B cell (primary cell): ENCODE measurements at regions not wholly inside any gene's neighbourhood (a gene's known extent, or its start where the extent isn't known, plus 50 kb on each side); places are given as distances from the start of the nearest gene placed in this dataset.

Experiments used
- ATAC-seq: fragments of 200-7000 bp; cut with Tn5 transposase; one replicate; pipeline ENCODE4 v1.10.0; 2021; ENCODE audit warnings: low read depth, mild to moderate bottlenecking, moderate number of reproducible peaks, moderate library complexity
- CTCF ChIA-PET: fragments of 350-600 bp; sonication (Branson Sonifier 250); formaldehyde crosslinking; loops from one replicate; lab custom pipeline; 2021; ENCODE audit warnings: antibody characterized with exemption, inconsistent platforms; lab: Charles Lee
- POLR2A ChIA-PET: fragments of 350-600 bp; sonication (Branson Sonifier 250); formaldehyde crosslinking; loops from one replicate; lab custom pipeline; 2021; ENCODE audit warnings: antibody characterized with exemption; lab: Charles Lee
- DNase-seq: peaks from one replicate; pipeline ENCODE4 v3.0.0; 2013
- H2AFZ ChIP-seq: 2 replicates; pipeline ENCODE4 v1.6.1; 2012; ENCODE audit warnings: mild to moderate bottlenecking, low read depth, low read length; ENCODE audit not compliant: insufficient read depth, poor library complexity, severe bottlenecking
- H3K27ac ChIP-seq, 2 donors: 1 replicate in 1 of 2; 2 replicates in 1 of 2; pipeline ENCODE4 v1.5.1; 2012 to 2013; ENCODE audit warnings: low read length in 2 of 2, mild to moderate bottlenecking in 2 of 2, moderate library complexity in 1 of 2
- H3K27me3 ChIP-seq, 4 experiments: fragments of 200-600 bp in 1 of 4; sonication (generic) in 1 of 4; replicated peaks in 1 of 4; 1 replicate in 2 of 4; 2 replicates in 2 of 4; pipeline versions ENCODE4 v1.6.1 to v1.7.0; 2013 to 2016; ENCODE audit warnings: low read length in 3 of 4, mild to moderate bottlenecking in 2 of 4, mixed read lengths in 1 of 4, moderate library complexity in 1 of 4; ENCODE audit not compliant: insufficient read depth in 4 of 4, control insufficient read depth in 3 of 4; ENCODE audit errors: control extremely low read depth in 1 of 4
- H3K36me3 ChIP-seq, 2 experiments: replicated peaks in 1 of 2; 1 replicate in 1 of 2; 2 replicates in 1 of 2; pipeline versions ENCODE4 v1.6.1 to v1.7.1; 2013; ENCODE audit warnings: low read length in 1 of 2; ENCODE audit not compliant: insufficient read depth in 2 of 2, control insufficient read depth in 1 of 2; ENCODE audit errors: control extremely low read depth in 1 of 2, extremely low read depth in 1 of 2
- H3K4me1 ChIP-seq, 2 donors: fragments of 200-600 bp in 1 of 2; sonication (generic) in 1 of 2; 1 replicate in 1 of 2; 2 replicates in 1 of 2; pipeline versions ENCODE4 v1.5.1 to v1.6.1; 2013 to 2017; ENCODE audit warnings: low read length in 2 of 2; ENCODE audit not compliant: control insufficient read depth in 2 of 2, insufficient read depth in 2 of 2
- H3K4me2 ChIP-seq: replicated peaks from 2 replicates; pipeline ENCODE3; 2012; ENCODE audit warnings: mild to moderate bottlenecking, low read depth, low read length; ENCODE audit not compliant: poor library complexity, severe bottlenecking
- H3K4me3 ChIP-seq, 5 experiments: fragments of 200-600 bp in 1 of 5; sonication (generic) in 1 of 5; 1 replicate in 3 of 5; 2 replicates in 2 of 5; pipeline versions ENCODE4 v1.5.1 to v1.7.0; 2011 to 2016; ENCODE audit warnings: low read length in 4 of 5, mild to moderate bottlenecking in 4 of 5, low read depth in 2 of 5, control low read depth in 1 of 5, moderate library complexity in 1 of 5; ENCODE audit not compliant: insufficient read depth in 1 of 5; ENCODE audit errors: control extremely low read depth in 1 of 5, extremely low read depth in 1 of 5
- H3K79me2 ChIP-seq: fragments of 200-600 bp; sonication (generic); one replicate; pipeline ENCODE4 v1.6.0; 2016; ENCODE audit warnings: low read length; ENCODE audit not compliant: control insufficient read depth, insufficient read depth
- H3K9ac ChIP-seq: fragments of 200-600 bp; sonication (generic); 2 replicates; pipeline ENCODE4 v1.6.1; 2017; ENCODE audit warnings: mild to moderate bottlenecking, low read length, moderate library complexity
- H3K9me3 ChIP-seq, 3 donors: one replicate each; pipeline versions ENCODE4 v1.6.1 to v1.7.1; 2013; ENCODE audit warnings: low read length in 2 of 3; ENCODE audit not compliant: control insufficient read depth in 2 of 3, insufficient read depth in 1 of 3; ENCODE audit errors: control extremely low read depth in 1 of 3
- H4K20me1 ChIP-seq: 2 replicates; pipeline ENCODE4 v1.6.0; 2012; ENCODE audit warnings: mild to moderate bottlenecking, low read length; ENCODE audit not compliant: insufficient read depth, control insufficient read depth, poor library complexity, severe bottlenecking
- H3K27ac Mint-ChIP-seq: one replicate; pipeline ENCODE4 v1.8.0; 2021; ENCODE audit warnings: mixed read lengths
- H3K27me3 Mint-ChIP-seq: one replicate; pipeline ENCODE4 v1.8.0; 2021; ENCODE audit warnings: mixed read lengths
- H3K4me1 Mint-ChIP-seq: one replicate; pipeline ENCODE4 v1.8.0; 2021; ENCODE audit warnings: mixed read lengths
- H3K4me3 Mint-ChIP-seq: one replicate; pipeline ENCODE4 v1.8.0; 2021; ENCODE audit warnings: mixed read lengths
- H3K9me3 Mint-ChIP-seq: one replicate; pipeline ENCODE4 v1.8.0; 2022; ENCODE audit warnings: mixed read lengths; ENCODE audit not compliant: insufficient read depth
- EZH2 ChIP-seq: IDR thresholded peaks from 2 replicates; pipeline ENCODE4 v1.6.1; 2012; ENCODE audit warnings: borderline replicate concordance, low read depth, mild to moderate bottlenecking, moderate library complexity, low read length; ENCODE audit not compliant: insufficient read depth, poor library complexity, severe bottlenecking
- WGBS: methylation state at CpG from one replicate; pipeline ENCODE4 v1.1.5; 2013; ENCODE audit warnings: missing lambda C conversion rate; ENCODE audit not compliant: insufficient coverage; 5-methylcytosine and 5-hydroxymethylcytosine counted together
- intact Hi-C: fragments of 100-400 bp; cut with micrococcal nuclease; formaldehyde crosslinking; loops from one replicate; pipeline ENCODE4 v1.10.0; 2022
- TF ChIP-seq, protein P1 (sequence below): fragments of 200-600 bp; IDR thresholded peaks from one replicate; pipeline ENCODE4 v1.8.0; 2022; ENCODE audit warnings: antibody characterized with exemption, mild to moderate bottlenecking

DNA sequence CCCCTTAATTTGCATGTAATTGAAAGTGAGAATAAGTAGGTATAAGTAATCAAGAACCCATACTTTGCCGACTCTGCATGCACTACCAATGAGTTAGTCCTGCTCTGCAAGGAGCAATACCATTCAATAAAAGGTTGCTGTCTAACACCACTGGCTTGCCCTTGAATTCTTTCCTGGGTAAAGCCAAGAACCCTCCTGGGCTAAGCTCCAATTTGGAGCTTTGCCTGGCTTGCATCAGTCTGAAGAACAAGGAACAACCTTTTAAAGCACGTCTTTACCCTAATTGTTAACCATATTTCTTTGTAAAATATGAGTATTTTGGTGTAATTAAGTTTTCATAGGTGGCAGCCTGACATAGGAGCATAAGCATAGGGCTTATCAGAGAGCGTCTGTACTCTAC lies 367.7 kb downstream of the MEI4 start:
- Histone ChIP-seq H3K79me2 (no peaks in the 10 kb centered on the region), H3K36me3 (no peaks in the 10 kb centered on the region), H3K4me3 (no peak overlapping the region), H3K4me1 (no peaks in the 10 kb centered on the region), H3K9me3 (no peaks in the 10 kb centered on the region), H3K27me3 (no peaks in the 10 kb centered on the region), H2AFZ (no peak overlapping the region), H3K9ac (no peak overlapping the region), H4K20me1 (no peaks in the 10 kb centered on the region), H3K4me2 (no peak overlapping the region), H3K27ac (no peak overlapping the region)
- Mint-ChIP-seq H3K27me3 (no peaks in the 10 kb centered on the region), H3K4me3 (no peak overlapping the region), H3K4me1 (no peaks in the 10 kb centered on the region), H3K27ac (no peak overlapping the region), H3K9me3 (peaks cover 6% of the 10 kb centered on the region)
- ChIA-PET POLR2A (no interaction called here), CTCF (no interaction called here)
- no peak for DNase-seq
- ATAC-seq, result no peak
- TF ChIP-seq, protein P1, sequence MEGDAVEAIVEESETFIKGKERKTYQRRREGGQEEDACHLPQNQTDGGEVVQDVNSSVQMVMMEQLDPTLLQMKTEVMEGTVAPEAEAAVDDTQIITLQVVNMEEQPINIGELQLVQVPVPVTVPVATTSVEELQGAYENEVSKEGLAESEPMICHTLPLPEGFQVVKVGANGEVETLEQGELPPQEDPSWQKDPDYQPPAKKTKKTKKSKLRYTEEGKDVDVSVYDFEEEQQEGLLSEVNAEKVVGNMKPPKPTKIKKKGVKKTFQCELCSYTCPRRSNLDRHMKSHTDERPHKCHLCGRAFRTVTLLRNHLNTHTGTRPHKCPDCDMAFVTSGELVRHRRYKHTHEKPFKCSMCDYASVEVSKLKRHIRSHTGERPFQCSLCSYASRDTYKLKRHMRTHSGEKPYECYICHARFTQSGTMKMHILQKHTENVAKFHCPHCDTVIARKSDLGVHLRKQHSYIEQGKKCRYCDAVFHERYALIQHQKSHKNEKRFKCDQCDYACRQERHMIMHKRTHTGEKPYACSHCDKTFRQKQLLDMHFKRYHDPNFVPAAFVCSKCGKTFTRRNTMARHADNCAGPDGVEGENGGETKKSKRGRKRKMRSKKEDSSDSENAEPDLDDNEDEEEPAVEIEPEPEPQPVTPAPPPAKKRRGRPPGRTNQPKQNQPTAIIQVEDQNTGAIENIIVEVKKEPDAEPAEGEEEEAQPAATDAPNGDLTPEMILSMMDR, result no peak
- no peak for TF ChIP-seq EZH2
- no CpG with 5 or more reads among the region's 3 CpGs for WGBS
- intact Hi-C loops, result no loop called here

DNA sequence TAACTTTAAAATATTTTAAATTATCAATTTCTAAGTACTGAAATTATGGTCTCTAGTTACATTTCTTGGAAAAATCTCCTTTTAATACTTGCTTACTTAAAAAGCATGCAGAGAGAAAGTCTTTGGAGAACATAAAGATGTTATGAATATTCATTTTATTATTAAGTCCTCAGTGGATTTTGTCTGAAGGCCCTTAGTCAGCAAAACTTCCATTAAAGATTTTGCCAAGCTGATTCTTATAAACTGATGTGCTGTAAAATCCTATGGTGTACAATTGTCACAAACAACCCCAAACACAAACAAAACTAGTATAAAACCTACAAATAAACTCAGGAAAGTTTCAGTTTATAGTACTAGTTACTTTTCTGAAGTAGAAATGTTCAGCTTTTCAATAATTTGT lies 372.7 kb downstream of the MEI4 start:
- Histone ChIP-seq H4K20me1 (no peaks in the 10 kb centered on the region), H3K36me3 (no peaks in the 10 kb centered on the region), H3K4me2 (no peak overlapping the region), H3K27me3 (no peaks in the 10 kb centered on the region), H3K4me1 (no peaks in the 10 kb centered on the region), H2AFZ (no peak overlapping the region), H3K9ac (no peak overlapping the region), H3K79me2 (no peaks in the 10 kb centered on the region), H3K9me3 (no peaks in the 10 kb centered on the region), H3K27ac (no peak overlapping the region), H3K4me3 (no peak overlapping the region)
- Mint-ChIP-seq H3K9me3 (peaks cover 4% of the 10 kb centered on the region), H3K27me3 (no peaks in the 10 kb centered on the region), H3K27ac (no peak overlapping the region), H3K4me1 (no peaks in the 10 kb centered on the region), H3K4me3 (no peak overlapping the region)
- ATAC-seq, result no peak
- TF ChIP-seq, protein P1, result no peak
- TF ChIP-seq EZH2, result no peak
- intact Hi-C loops, result no loop called here
- ChIA-PET POLR2A (no interaction called here), CTCF (no interaction called here)
- DNase-seq, result no peak
